ENCODE measurements at regions not wholly inside any gene's neighbourhood (a gene's known extent, or its start where the extent isn't known, plus 50 kb on each side); places are given as distances from the start of the nearest gene placed in this dataset.

DNA sequence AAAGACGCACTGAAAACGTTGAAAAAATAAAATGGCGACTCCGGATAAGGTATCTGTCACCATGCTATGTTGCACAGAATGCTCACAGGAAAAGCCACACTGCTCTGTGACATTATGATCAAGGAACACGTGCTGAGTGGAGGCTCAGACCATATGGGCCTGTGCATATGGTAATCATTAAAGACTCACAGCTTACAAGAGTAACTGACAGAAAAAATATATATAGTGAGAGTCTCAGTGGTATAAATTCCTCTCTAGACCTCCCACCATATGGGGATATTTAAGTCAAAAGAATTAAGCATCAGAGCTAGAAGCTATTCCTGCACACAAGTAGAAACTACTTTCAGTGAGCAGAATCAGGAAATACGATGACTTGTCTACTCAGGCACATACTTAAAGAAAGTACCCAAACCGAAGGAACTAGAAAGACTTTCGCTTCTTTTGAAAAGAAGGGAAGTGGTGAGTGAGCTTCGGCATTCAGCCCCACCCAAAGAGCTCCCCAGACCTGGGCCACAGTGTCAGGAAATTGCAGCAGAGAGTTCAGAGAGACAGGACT lies 65.1 kb upstream of the MPP7 start:
- TF ChIP-seq, protein P1, sequence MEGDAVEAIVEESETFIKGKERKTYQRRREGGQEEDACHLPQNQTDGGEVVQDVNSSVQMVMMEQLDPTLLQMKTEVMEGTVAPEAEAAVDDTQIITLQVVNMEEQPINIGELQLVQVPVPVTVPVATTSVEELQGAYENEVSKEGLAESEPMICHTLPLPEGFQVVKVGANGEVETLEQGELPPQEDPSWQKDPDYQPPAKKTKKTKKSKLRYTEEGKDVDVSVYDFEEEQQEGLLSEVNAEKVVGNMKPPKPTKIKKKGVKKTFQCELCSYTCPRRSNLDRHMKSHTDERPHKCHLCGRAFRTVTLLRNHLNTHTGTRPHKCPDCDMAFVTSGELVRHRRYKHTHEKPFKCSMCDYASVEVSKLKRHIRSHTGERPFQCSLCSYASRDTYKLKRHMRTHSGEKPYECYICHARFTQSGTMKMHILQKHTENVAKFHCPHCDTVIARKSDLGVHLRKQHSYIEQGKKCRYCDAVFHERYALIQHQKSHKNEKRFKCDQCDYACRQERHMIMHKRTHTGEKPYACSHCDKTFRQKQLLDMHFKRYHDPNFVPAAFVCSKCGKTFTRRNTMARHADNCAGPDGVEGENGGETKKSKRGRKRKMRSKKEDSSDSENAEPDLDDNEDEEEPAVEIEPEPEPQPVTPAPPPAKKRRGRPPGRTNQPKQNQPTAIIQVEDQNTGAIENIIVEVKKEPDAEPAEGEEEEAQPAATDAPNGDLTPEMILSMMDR (IDR thresholded peaks at IDR 0.05) = no peak
- TF ChIP-seq POLR2A (IDR thresholded peaks at IDR 0.05; ENCODE audit: low read depth) (no peak), EP300 (IDR thresholded peaks at IDR 0.05) (no peak)
